H9 (cell line): ENCODE measurements at regions not wholly inside any gene's neighbourhood (a gene's known extent, or its start where the extent isn't known, plus 50 kb on each side); places are given as distances from the start of the nearest gene placed in this dataset.

ENCODE experiments used
- DNase-seq: peaks from one replicate; pipeline ENCODE4 v3.0.0-alpha.2; 2017
- H2AFZ ChIP-seq: one replicate; pipeline ENCODE4 v1.6.1; 2013; ENCODE audit warnings: mild to moderate bottlenecking, low read length, control low read depth, moderate library complexity
- H2AK5ac ChIP-seq: 2 replicates; pipeline ENCODE4 v1.6.1; 2013; ENCODE audit warnings: low read length, control low read depth, mixed read lengths; ENCODE audit not compliant: insufficient read length
- H2BK120ac ChIP-seq: one replicate; pipeline ENCODE4 v1.6.1; 2013; ENCODE audit warnings: low read depth, mild to moderate bottlenecking, low read length, control low read depth, inconsistent platforms; ENCODE audit not compliant: poor library complexity, severe bottlenecking
- H2BK12ac ChIP-seq: 2 replicates; pipeline ENCODE4 v1.6.1; 2013; ENCODE audit warnings: low read length, control low read depth, mixed read lengths, low read depth; ENCODE audit not compliant: insufficient read length
- H2BK15ac ChIP-seq: 2 replicates; pipeline ENCODE4 v1.6.1; 2013; ENCODE audit warnings: low read depth, low read length, control low read depth
- H2BK20ac ChIP-seq: one replicate; pipeline ENCODE4 v1.6.1; 2013; ENCODE audit warnings: low read depth, mild to moderate bottlenecking, low read length, control low read depth, inconsistent platforms; ENCODE audit not compliant: poor library complexity, severe bottlenecking
- H2BK5ac ChIP-seq: 2 replicates; pipeline ENCODE4 v1.6.1; 2013; ENCODE audit warnings: low read length, control low read depth, mixed read lengths; ENCODE audit not compliant: insufficient read length
- H3K14ac ChIP-seq: 2 replicates; pipeline ENCODE4 v1.6.1; 2013; ENCODE audit warnings: low read length, control low read depth; ENCODE audit not compliant: insufficient read depth
- H3K18ac ChIP-seq: 2 replicates; pipeline ENCODE4 v1.6.1; 2013; ENCODE audit warnings: low read depth, mild to moderate bottlenecking, mixed read lengths, low read length, control low read depth; ENCODE audit not compliant: insufficient read length
- H3K23ac ChIP-seq: 2 replicates; pipeline ENCODE4 v1.6.1; 2013; ENCODE audit warnings: low read length, control low read depth, mixed read lengths, low read depth; ENCODE audit not compliant: insufficient read length
- H3K23me2 ChIP-seq: 2 replicates; pipeline ENCODE4 v1.6.1; 2013; ENCODE audit warnings: low read depth, mild to moderate bottlenecking, mixed read lengths, low read length, control low read depth; ENCODE audit not compliant: insufficient read length, poor library complexity, severe bottlenecking
- H3K27ac ChIP-seq: 2 replicates; pipeline ENCODE4 v1.5.1; 2013; ENCODE audit warnings: low read length, control low read depth, mixed read lengths, low read depth; ENCODE audit not compliant: insufficient read length
- H3K27me3 ChIP-seq: 2 replicates; pipeline ENCODE4 v1.6.1; 2013; ENCODE audit warnings: low read length, control low read depth, inconsistent platforms; ENCODE audit not compliant: insufficient read depth
- H3K4ac ChIP-seq: 2 replicates; pipeline ENCODE4 v1.6.1; 2013; ENCODE audit warnings: low read depth, mild to moderate bottlenecking, control low read depth, inconsistent platforms, low read length, moderate library complexity
- H3K4me1 ChIP-seq: 2 replicates; pipeline ENCODE4 v1.6.1; 2013; ENCODE audit warnings: low read length, control low read depth, inconsistent platforms; ENCODE audit not compliant: insufficient read depth
- H3K4me2 ChIP-seq: 2 replicates; pipeline ENCODE4 v1.6.1; 2013; ENCODE audit warnings: low read length, control low read depth, mixed read lengths; ENCODE audit not compliant: insufficient read length, insufficient read depth
- H3K56ac ChIP-seq: 2 replicates; pipeline ENCODE4 v1.6.1; 2013; ENCODE audit warnings: low read depth, mild to moderate bottlenecking, mixed read lengths, low read length, control low read depth; ENCODE audit not compliant: insufficient read length
- H3K79me1 ChIP-seq: 2 replicates; pipeline ENCODE4 v1.6.1; 2013; ENCODE audit warnings: low read depth, mild to moderate bottlenecking, moderate library complexity, low read length, control low read depth, inconsistent platforms; ENCODE audit not compliant: insufficient read depth, poor library complexity, severe bottlenecking
- H3K79me2 ChIP-seq: 2 replicates; pipeline ENCODE4 v1.6.1; 2013; ENCODE audit warnings: low read length, control low read depth, inconsistent platforms; ENCODE audit not compliant: insufficient read depth
- H3K9ac ChIP-seq: 2 replicates; pipeline ENCODE4 v1.6.1; 2013; ENCODE audit warnings: low read length, control low read depth, mixed read lengths; ENCODE audit not compliant: insufficient read length; ENCODE audit errors: extremely low read depth
- H3K9me3 ChIP-seq: one replicate; pipeline ENCODE4 v1.6.1; 2013; ENCODE audit warnings: low read depth, low read length, inconsistent platforms; ENCODE audit not compliant: control insufficient read depth
- H3T11ph ChIP-seq: one replicate; pipeline ENCODE4 v1.6.1; 2013; ENCODE audit warnings: mild to moderate bottlenecking, low read length, control low read depth, inconsistent platforms
- H4K20me1 ChIP-seq: one replicate; pipeline ENCODE4 v1.6.1; 2013; ENCODE audit not compliant: control insufficient read depth, insufficient read length, insufficient read depth
- H4K5ac ChIP-seq: 2 replicates; pipeline ENCODE4 v1.6.1; 2013; ENCODE audit warnings: low read depth, mild to moderate bottlenecking, mixed read lengths, low read length, control low read depth; ENCODE audit not compliant: insufficient read length
- H4K8ac ChIP-seq: replicated peaks from 2 replicates; pipeline ENCODE4 v1.6.1; 2013; ENCODE audit warnings: low read length, control low read depth, mixed read lengths, low read depth; ENCODE audit not compliant: insufficient read length
- H4K91ac ChIP-seq: 2 replicates; pipeline ENCODE4 v1.6.1; 2013; ENCODE audit warnings: low read depth, mild to moderate bottlenecking, moderate library complexity, mixed read lengths, low read length, control low read depth; ENCODE audit not compliant: insufficient read length
- H3K27ac Mint-ChIP-seq, 3 experiments: 2 replicates in 2 of 3; 3 replicates in 1 of 3; pipeline ENCODE4 v1.8.0; 2020 to 2021; ENCODE audit warnings: mixed read lengths in 3 of 3, mild to moderate bottlenecking in 1 of 3, moderate library complexity in 1 of 3
- H3K27me3 Mint-ChIP-seq: 2 replicates; pipeline ENCODE4 v1.8.0; 2021; ENCODE audit warnings: low read depth, mild to moderate bottlenecking, moderate library complexity, mixed read lengths
- H3K36me3 Mint-ChIP-seq, 3 experiments: 2 replicates in 2 of 3; 3 replicates in 1 of 3; pipeline ENCODE4 v1.8.0; 2020 to 2021; ENCODE audit warnings: low read depth in 3 of 3, mixed read lengths in 3 of 3; ENCODE audit not compliant: insufficient read depth in 1 of 3
- H3K4me1 Mint-ChIP-seq, 2 experiments: 2 replicates each; pipeline ENCODE4 v1.8.0; 2020; ENCODE audit warnings: mixed read lengths in 2 of 2
- H3K4me3 Mint-ChIP-seq, 2 experiments: 2 replicates in 1 of 2; 3 replicates in 1 of 2; pipeline ENCODE4 v1.8.0; 2020 to 2021; ENCODE audit warnings: mild to moderate bottlenecking in 2 of 2, mixed read lengths in 2 of 2, moderate library complexity in 1 of 2
- H3K9me3 Mint-ChIP-seq, 2 experiments: 2 replicates in 1 of 2; 3 replicates in 1 of 2; pipeline ENCODE4 v1.8.0; 2020; ENCODE audit warnings: mild to moderate bottlenecking in 2 of 2, mixed read lengths in 2 of 2, moderate library complexity in 1 of 2
- CTCF ChIP-seq: fragments of 200-600 bp; sonication (generic); conservative IDR thresholded peaks from 3 replicates; pipeline ENCODE4 v1.8.0; 2021; ENCODE audit warnings: antibody characterized with exemption, mild to moderate bottlenecking
- WGBS: extraction: QIAGEN DNeasy Blood & Tissue Kit; methylation state at CpG from one replicate; pipeline ENCODE4 v1.1.7; 2013; ENCODE audit warnings: missing lambda C conversion rate, low lambda C conversion rate, mixed read lengths; ENCODE audit not compliant: insufficient read length; ENCODE audit errors: extremely low coverage; 5-methylcytosine and 5-hydroxymethylcytosine counted together

- H3K4me1 ChIP-seq, result no peaks in the 10 kb centered on the region
- H2AK5ac ChIP-seq, result no peak overlapping the region
- Mint-ChIP-seq H3K9me3 (peaks cover 0 to 1% of the 10 kb centered on the region in 2 experiments; a peak in 1 of 5 replicates), H3K27ac (no peak overlapping the region), H3K36me3 (no peaks in the 10 kb centered on the region), H3K4me3 (no peak overlapping the region), H3K27me3 (no peaks in the 10 kb centered on the region), H3K4me1 (no peaks in the 10 kb centered on the region)
- H4K20me1 ChIP-seq, result no peaks in the 10 kb centered on the region
- H3K23me2 ChIP-seq, result no peaks in the 10 kb centered on the region
- no peaks in the 10 kb centered on the region for H3K79me2 ChIP-seq
- no peak overlapping the region for H3K23ac ChIP-seq
- no peak overlapping the region for H2BK120ac ChIP-seq
- no peaks in the 10 kb centered on the region for H3K27me3 ChIP-seq
- WGBS, result no CpG with 5 or more reads among the region's 2 CpGs
- no peak overlapping the region for H3K9ac ChIP-seq
- H4K91ac ChIP-seq, result no peak overlapping the region
- no peak overlapping the region for H4K8ac ChIP-seq
- no peak overlapping the region for H3T11ph ChIP-seq
- no peak overlapping the region for H2BK15ac ChIP-seq
- H3K14ac ChIP-seq, result no peak overlapping the region
- H2BK5ac ChIP-seq, result no peak overlapping the region
- H4K5ac ChIP-seq, result no peak overlapping the region
- H3K18ac ChIP-seq, result no peak overlapping the region
- no peak overlapping the region for H3K27ac ChIP-seq
- DNase-seq, result no peak
- H3K56ac ChIP-seq, result no peak overlapping the region
- TF ChIP-seq CTCF, result no peak
- H2BK20ac ChIP-seq, result no peak overlapping the region
- H2BK12ac ChIP-seq, result no peak overlapping the region
- H2AFZ ChIP-seq, result no peak overlapping the region
- no peak overlapping the region for H3K4me2 ChIP-seq
- H3K4ac ChIP-seq, result no peak overlapping the region
- no peaks in the 10 kb centered on the region for H3K79me1 ChIP-seq
- no peaks in the 10 kb centered on the region for H3K9me3 ChIP-seq
These were observed 535.3 kb downstream of the PRDM9 start for GRCh38 chr5:24042688-24043087.
